NCI-H510A treated with DMSO at 0.1 percent for 48 hours (cell line): ENCODE measurements at regions not wholly inside any gene's neighbourhood (a gene's known extent, or its start where the extent isn't known, plus 50 kb on each side); places are given as distances from the start of the nearest gene placed in this dataset.

Experiments
- DNase-seq: peaks from one replicate; lab custom pipeline; 2025; lab: John Stamatoyannopoulos, UW

DNA sequence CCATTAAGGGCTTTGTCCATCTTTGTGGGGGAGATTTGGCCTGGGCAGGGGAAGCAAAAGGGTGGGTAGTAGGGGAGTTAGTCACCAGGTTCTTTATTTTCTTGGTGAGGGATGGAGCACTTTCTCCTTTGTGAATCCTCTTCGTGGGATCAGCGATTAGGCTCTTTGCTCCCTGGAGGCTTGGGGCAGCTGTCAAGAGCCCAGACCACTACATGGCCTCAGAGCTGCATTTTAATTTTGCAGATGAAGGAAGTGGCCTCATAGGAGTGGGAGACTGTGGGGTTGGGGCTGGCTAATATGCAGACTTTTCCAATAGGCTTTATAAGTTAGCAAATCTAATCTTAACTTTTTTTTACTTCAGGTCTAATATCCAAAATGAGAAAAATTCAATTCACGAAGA, 168.1 kb upstream of the DEFB112 start:
- DNase-seq = no peak

DNA sequence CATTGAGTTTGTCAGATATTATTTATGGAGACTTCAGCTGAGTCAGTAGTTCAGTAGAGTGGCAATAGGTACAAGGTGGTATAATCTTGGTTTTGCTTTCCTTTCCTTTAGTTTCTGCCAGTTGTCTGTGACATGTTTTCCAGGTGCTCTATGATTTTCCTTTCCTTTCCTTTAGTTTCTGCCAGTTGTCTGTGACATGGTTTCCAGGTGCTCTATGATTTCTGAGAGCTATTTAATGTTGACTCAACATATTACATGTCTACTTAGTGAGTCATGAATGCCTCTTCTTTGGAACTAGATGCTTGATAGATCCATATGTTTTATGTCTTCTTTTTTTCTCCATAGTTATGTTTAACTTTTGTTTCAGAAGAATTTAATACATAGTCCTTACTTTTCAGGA, 186.4 kb upstream of the DEFB112 start:
- DNase-seq = peak; percentile 27

DNA sequence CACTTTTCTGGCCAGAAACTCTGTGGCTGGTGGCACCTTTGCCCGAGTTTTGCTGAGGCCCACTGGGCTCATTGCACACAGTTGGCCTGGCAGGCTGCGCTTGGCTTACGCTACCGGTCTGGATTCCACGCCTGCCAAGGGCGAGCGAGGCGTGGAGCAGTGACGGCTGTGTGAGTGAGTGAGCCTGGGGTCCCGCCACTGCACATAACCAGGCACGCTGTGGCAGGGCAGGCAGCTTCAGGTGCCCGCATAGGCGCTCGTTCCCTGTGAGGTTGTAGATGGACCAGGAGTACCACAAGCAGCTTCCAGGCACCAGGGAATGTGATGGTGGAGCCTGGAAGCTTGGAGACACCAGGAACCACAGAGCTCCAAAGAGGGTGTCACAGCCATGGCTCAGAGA, 190.1 kb upstream of the DEFB112 start:
- no peak for DNase-seq

DNA sequence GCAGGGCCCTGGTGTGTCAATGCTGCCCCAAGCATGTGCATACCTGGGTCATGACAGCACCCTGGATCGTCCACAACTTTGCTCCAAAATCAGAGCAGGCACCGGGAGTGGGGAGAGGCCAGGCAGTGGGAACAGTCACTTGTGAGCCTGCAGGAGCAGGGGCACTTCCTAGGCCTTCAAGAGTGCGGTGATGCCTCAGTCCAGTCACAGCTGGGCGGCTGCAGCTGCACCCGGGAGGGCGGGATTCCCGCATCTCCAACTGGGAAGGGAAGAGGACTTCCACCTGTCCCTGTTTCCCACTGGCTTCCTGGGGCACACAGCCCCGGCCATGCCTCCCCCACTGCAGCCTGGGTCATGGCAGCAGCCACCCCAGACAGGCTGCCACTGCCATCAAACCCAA, 191.3 kb upstream of the DEFB112 start:
- DNase-seq = no peak

DNA sequence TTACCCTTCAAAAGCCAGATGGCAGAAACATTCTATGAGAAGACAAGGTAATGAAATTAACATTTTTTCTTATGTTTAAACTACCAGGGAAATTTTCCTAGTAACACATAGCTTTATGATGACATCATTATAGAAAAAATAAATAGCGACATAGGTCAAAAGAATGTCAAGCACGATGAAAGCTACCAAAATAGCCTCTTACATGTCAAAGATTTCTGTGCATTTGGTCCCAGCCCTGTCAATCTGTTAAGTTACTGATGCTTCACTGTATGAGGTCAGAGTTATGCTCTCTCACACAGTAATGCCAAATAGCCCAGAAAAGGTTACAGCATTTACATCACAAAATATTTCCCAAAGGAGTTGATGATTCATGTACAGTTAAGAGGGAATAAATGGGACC, 199.8 kb upstream of the DEFB112 start:
- DNase-seq = no peak

DNA sequence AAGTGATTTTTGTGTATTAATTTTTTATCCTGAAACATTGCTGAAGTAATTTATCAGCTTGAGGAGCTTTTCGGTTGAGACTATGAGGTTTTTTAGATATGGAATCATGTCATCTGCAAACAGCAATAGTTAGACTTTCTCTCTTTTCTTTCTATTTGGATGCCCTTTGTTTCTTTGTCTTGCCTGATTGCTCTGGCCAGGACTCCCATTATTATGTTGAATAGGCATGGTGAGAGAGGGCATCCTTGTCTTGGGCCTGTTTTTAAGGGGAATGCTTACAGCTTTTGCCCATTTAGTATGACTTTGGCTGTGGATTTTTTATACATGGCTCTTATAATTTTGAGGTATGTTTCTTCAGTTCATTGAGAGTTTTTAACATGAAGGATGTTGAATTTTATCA, 207.6 kb upstream of the DEFB112 start:
- no peak for DNase-seq

DNA sequence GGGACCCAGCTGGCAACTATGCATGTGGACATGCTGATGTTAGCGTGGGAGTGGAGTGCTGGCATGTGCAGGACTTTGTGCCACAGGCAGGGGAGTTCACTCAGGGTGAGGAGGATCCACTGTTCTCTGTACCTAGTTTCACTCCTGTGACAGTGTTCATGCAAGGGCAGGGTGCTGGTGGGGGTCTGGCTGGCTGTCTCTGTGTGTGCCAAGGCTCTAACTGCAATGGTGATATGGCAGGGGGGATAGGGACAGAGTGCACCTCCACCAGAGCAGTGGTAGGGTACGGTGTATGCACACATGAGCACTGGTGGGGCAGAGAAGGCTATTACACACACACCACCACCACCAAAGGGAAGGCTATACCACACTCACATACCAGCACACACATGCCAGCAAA, 210.2 kb upstream of the DEFB112 start:
- DNase-seq = no peak

DNA sequence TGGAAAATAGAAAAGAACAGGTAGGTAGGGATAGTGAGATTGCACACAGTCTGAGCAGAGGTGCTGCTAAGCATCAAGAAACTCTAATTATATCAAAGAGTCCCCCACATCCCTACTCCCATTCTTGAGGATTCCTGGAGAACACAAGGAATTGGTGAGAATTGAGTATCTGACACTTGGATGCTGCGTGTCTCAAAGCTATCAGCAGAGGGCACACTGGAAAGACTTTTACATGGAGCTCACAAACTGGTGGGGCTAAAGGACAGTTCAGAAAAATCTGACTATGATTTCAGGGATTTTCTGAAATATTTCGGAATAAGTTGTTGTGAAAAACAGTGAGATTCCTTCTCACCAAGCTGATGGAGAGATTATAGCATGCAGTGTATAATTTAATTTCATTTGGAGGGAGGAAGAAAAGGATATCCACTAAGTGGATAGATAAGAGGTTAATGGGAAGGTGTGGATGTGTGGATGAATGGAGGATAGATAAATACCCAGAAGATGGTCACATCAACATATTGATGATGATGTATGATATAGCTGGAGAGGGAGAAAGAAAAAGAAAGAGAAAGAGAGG, 215.4 kb upstream of the DEFB112 start:
- peak; percentile 16 for DNase-seq

DNA sequence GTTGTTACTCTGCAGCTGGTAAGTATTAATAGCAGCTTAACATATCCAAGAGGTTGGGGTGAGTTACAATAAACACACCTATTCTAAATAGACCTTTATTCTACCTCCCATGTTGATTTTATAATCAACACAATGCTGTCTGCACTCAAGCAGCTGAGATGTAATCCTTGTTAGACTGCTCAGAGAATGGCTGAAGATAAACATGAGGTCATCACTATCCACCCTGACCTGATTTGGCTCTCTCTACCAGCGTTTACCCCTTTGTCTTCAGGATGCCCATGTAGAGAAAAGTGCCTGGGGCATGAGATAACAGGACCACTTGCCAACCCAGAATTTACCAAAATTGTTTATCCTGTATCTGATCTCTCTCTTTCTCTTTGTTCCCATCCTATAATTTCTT, 220.7 kb upstream of the DEFB112 start:
- peak; percentile 22 for DNase-seq

DNA sequence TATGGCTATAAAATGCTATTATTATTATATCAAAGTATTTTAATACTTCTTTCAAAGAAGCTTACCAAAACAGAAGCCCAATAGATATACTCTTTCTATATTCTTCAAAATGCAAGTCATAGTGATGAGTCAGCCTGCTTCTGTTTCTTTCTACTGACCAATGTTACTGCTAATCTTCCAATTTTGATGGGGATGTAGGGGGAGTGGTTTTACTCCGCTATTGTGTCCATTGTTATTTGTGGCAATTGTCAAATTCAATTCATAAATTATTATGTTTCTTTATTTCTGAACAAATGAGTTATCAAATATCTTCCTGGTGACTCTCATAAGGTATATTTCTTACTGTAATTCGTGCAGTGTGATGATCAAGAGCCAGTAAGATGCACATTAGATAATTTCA, 221.5 kb upstream of the DEFB112 start:
- no peak for DNase-seq

DNA sequence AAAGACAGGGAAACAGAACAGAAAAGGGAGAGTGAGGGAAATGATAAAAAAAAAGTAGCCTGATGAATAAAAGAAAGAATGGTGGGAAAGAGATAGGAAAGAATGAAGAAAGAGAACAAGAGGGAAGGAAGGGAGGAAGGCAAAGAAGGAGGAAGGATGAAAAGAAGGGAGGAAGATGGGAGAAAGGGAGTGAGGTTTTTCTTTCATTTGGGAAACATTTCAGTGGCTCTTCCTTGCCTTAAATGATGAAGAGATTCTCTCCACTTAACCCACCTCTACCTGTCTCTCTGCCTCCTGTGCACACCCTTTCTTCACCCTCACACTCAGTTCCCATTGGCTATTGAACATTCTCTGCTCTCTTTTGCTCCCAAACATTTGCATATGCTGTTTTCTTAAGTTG, 222.1 kb upstream of the DEFB112 start:
- no peak for DNase-seq

DNA sequence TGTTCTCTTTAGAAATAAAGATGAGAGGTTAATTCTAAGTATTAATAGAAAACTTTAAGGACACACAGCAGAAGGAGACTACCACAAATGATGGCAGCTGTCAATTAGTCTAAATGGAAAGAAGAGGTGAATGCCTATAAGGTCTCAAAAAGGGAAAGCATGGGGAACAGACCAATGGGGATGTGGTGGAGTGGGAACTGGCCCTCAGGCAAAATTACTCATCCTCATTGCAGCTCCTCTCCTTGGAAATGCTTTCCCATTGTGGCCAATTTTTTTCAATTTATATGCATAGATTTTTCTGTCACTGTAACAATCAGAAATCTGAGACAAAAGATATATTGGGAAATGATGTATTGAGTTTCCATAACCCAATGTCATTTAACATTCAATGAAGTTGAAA, 222.9 kb upstream of the DEFB112 start:
- no peak for DNase-seq

DNA sequence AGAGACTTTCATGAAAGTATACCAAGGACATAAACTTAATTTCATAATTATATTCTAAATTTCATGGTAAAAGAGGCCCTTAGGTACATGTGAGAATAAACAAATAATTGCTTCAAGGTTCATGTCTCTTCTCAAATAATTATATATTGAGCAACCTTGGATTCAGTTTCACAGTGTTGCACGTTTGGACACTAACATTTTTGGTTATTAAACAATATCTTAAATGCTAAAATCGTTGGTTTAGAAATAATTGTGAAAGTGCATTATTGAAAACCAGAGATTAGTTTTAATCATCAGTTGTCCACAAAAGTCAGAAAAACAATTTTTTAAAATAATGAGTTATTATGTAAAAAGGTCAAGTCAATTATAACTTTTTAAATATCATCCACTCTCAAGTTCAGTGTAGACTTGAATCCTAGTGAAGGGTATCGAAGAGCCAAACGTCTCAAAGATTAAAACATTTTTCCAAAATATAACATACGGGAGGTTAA, 227.1 kb upstream of the DEFB112 start:
- DNase-seq = no peak

DNA sequence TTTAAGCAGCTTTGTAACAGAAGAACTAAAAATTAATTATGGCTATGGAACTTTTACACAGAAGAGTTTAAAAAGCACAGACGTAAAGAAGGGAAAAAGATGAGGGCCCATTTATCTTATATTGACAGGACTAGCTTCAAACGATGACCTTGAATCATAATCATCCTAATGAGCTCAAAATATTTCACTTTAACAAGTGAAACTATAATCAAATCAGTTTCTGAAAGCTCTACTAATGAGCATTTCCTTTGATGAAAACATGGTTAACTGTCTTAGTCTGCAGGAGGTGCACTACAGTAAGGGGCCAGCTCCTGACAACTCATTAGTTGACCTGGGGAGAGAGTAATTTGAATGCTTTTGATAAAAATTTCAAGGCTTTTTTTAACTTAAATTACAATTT, 228.0 kb upstream of the DEFB112 start:
- no peak for DNase-seq

DNA sequence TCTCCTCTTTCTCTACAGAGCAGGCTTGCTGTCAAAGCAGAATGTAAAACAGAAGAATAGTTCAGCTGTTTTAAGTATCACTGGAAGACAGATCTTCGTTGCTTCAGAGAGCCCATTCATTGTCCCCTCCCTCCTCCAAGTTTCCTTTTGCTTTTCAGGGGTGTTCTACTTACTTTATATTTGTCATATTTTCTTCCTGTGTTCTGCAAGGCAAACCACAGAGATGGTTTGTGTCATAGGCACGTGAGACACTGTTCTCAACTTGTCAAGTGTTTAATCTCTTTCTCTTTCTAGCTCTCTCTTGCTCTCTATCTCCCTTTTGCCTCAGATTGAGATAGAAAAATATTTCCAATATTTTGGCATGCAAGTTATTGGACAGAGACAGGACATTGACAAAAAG, 228.9 kb upstream of the DEFB112 start:
- no peak for DNase-seq

DNA sequence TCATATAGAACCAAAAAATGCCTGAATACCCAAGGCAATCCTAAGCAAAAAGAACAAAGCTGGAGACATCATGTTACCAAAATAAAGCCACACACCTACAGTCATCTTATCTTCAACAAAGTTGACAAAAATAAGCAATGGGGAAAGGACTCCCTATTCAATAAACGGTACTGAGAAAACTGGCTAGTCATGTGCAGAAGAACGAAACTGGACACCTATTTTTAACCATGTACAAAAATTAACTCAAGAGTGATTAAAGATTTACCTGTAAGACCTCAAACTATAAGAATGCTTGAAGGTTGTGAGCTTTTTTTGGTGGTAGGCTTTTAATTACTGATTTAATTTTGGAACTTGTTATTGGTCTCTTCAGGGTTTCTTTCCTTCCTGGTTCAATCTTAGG, 236.0 kb upstream of the DEFB112 start:
- no peak for DNase-seq

DNA sequence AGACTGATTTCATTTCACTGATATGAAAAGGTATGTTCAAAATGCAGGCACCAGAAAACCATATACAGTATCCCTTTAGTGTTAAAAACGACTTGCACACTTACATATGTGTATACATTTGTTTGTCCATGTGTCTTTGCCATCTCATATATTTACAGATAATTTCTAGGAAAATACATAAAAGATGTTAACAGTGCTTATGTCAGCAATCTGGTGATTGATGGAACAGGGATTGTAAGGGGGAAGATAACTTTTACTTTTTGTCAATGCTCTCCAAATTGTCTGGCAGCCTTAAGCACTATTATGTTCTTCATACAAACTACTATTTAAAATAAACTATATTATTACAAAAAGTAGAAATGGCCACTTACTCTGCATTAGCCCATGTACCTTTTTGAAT, 238.5 kb upstream of the DEFB112 start:
- DNase-seq = no peak

DNA sequence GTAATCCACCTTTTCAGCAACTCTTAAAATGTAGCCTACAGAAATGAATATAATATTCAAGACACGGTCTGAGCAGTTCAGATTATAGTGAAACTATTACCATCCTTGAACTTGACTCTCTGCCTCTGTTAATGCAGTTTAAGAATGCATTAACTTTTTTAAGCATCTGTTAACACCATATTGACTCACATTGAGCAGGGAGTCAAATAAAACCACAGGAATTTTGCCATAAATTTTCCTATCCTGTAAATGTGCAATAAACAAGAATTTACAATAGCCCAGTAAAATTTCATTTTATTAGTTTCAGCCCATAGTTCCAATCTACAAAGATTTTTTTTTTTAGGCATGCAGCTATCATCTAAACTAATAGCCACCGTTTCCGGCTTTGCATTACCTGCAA, 239.2 kb upstream of the DEFB112 start:
- no peak for DNase-seq

DNA sequence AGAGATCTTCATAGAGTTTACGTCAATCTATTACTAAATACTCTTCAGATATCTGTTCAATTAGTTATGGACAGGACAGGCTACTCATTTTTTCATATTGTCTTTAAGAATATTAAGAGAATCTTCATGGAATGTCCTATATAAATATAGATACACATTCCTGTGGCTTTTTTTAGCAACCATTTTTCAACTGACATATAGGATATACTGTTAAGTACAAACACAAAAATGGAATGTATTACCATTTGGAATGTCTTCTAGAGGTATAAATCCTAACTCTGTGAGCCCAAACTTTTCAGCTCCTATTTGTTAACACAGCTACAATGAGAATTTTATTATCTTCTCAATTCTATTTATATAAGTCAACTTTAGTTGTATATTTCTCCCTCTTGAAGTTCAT, 239.6 kb upstream of the DEFB112 start:
- no peak for DNase-seq

DNA sequence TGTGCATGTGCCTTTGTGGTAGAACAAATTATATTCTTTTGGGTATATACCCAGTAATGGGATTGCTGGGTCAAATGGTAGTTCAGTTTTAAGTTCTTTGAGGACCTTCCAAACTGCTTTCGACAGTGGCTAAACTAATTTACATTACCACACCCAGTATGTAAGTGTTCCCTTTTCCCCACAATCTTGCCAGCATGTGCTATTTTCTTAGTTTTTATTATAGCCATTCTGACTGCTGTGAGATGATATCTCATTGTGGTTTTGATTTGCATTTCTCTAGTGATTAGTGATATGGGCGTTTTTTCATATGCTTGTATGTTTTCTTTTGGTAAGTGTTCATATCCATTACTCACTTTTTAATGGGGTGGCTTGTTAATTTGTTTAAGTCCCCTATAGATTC, 251.6 kb upstream of the DEFB112 start:
- DNase-seq = no peak

DNA sequence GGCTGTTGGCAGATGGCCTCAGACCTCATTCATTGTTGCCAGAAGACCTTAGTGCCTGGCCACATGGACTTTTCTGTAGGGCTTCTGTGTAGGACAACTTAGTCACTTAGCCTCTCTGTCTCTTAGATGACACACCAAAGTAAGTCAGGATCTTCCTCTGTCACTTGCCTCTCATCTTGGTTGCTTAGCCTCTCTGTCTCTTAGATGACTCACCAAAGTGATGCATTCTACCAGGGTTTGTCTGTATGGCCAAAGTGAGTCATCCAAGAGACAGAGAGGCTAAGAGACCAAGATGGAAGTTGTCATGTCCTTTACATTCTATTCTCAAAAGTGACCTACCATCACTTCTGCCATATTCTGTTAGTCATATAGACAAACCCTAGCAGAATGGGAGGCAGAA, 255.9 kb upstream of the DEFB112 start:
- DNase-seq = no peak

DNA sequence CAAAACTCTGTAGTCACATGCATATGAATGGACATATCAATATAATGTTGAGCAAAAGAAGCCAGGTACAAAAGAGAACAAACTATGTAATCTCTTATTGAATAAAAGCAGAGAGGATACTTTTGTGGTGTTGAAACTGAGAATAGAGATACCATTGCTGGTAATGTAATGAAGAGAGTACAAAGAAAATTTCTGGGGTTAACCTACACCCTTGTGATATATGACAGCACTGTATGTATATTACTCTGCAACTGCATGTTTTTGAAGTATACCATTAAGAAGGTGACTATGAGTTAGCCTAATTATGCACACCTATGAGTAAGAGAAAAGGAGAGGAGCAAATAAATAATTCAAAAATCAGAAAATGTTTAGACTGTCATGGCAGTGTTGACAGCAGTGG, 268.8 kb upstream of the DEFB112 start:
- no peak for DNase-seq

DNA sequence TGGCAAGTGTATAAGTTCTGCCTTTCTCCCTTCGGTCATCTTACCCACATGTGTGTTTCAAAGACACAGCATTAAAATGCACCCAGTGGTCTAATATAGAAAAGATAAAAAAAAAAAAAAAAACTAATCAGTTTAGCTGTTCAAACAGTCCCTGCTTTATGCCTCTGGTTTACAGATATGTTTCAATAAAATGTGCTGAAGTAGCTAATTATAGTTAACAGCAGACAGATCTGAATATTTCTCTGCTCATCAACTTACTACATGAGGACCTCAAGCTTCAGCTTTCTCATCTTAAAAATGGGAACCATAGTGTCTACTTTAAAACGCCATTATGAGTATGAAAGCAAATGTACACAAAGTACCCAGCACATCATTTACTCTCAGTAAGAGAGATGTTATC, 280.6 kb upstream of the DEFB112 start:
- DNase-seq = no peak

DNA sequence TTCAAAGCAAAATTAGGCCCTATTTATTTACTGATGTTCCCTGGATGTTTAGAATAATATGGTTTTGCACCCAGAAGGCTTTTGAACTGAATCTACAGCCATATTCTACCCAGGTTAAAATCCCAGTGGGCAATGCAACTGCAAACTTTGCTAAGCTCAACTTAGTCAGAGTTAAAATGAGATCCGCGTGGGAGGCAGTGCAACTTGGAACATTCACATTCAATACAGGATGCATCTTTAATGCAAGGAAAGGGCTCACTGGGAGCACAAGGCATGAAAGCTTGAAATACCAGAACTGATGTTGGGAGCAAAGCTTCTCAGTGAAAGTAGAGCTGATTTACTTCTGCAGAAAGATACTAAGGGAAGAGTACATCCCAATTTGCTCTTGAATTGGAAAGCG, 281.2 kb upstream of the DEFB112 start:
- no peak for DNase-seq

DNA sequence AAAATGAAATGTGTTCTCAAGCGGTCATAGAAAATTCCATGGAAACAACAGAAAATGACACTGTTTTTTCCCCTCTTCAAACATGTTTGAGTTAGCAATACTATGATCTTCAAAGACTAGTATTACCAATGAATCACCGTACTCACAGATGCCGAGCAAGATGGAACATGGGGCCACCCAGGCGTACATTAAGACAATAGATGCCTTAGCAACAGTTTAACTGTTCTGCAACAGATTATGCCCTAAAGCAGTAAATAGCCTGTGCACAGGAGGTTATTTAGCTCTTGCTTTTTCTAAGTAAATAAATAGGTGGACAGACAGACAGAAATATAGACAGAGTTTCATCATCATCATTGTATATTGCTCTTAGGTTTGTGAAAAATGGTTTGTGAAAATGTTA, 284.0 kb upstream of the DEFB112 start:
- no peak for DNase-seq
